Activated CD8-positive, alpha-beta memory T cell treated with anti-CD3 and anti-CD28 coated beads, Interleukin-2, amount 50 U/mL, for 4 hours (primary cell): ENCODE measurements at regions not wholly inside any gene's neighbourhood (a gene's known extent, or its start where the extent isn't known, plus 50 kb on each side); places are given as distances from the start of the nearest gene placed in this dataset.
"Not testable (repeated sequence)": the region's sequence is repeated elsewhere in the genome, so short reads cannot be mapped to it uniquely, and the experiment has no call there.

Experiments
- DNase-seq: peaks from one replicate; pipeline ENCODE4 v3.0.0-alpha.2; 2020

DNA sequence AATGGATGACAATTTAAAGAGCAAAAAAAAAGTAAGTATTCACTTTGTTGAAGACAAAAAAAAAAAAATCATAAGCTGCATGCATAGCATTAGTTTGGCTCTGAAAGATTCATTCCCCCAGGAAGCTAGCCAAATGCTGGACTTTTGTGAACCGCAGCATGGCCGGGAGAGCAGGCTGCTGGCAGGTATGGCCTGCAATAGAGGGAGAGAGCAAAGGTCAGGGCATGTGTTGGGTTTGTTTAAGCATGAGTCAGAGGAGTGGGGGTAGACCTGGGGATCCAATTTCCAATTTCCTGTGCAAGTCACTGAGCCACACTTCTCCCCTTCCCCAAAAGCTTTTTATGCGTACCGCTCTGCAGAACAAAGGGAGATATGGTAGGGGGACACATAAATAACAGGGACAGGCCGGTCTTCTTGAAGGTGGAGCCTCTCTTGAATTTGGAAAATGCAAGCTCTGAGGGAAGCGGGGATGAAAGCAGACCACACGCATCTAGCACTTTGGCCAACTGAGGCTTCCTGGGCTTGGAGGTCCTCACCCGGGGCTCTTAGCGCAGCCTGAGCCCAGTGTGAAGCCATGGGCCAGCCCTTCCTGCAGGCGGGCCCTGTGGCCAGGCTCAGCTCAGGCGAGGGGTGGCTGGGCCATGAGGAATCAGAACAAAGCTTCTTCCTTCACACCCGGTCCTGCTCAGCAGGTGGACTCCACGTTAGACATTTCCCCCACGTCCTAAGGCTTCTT is 171.1 kb downstream of the TOMM20 start:
- DNase-seq = no peak

GRCh38 chr1:234956821-234957329 is 171.8 kb downstream of the TOMM20 start:
- DNase-seq = no peak

GRCh38 chr1:234955107-234955731 is 173.4 kb downstream of the TOMM20 start:
- no peak for DNase-seq

- no peak for DNase-seq
These were observed 174.0 kb downstream of the TOMM20 start for GRCh38 chr1:234954613-234955012.

DNA sequence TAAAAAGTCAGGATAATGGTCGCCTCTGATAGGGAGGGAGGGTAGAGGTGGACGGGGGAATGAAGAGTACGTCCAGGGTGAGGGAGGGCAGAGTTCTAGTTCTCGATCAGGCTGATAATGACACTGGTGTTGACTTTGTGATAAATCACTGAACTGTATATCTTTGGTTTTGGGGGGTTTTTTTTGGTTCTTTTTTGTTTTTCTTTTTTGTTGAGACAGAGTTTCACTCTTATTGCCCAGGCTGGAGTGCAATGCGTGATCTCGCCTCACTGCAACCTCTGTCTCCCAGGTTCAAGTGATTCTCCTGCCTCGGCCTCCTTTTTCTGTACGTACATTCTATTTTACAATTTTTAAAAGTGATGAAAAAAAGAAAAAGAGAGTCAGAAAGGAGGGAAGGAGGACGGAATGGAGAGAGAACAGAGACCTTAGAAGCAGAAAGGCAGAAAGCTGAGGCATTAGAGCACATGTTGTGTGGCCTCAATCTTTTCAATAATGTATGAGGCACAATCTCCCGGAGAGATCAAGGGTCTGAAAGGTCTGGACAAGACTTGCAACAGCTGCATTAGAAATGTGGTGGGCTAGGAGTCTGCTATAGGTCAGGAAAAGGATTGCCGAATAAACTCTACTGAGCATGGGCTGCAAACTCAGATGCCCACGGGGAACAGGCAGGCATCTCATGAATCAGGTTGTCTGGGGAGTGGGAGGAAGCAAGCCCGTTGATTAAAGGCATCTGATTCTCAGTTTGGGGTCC is 174.8 kb downstream of the TOMM20 start:
- no peak for DNase-seq

DNA sequence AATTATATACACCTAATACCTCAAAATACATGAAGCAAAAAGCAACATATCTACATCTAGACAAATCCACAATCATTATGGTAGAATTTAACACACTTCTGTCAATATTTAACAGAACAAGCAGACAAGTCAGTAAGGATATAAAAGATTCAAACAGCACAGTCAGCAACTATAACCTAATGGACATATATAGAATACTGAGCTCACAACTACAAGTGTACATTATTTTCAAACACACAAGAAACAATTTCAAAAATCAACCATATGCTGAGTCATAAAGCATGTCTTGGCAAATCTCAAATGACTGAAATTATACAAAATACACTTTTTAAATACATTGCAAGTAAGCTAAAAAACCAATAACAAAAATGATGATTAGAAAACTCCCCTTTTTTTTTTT is 178.0 kb downstream of the TOMM20 start:
- DNase-seq = no peak

GRCh38 chr1:234949528-234949927 is 179.1 kb downstream of the TOMM20 start:
- not testable (repeated sequence) for DNase-seq

DNA sequence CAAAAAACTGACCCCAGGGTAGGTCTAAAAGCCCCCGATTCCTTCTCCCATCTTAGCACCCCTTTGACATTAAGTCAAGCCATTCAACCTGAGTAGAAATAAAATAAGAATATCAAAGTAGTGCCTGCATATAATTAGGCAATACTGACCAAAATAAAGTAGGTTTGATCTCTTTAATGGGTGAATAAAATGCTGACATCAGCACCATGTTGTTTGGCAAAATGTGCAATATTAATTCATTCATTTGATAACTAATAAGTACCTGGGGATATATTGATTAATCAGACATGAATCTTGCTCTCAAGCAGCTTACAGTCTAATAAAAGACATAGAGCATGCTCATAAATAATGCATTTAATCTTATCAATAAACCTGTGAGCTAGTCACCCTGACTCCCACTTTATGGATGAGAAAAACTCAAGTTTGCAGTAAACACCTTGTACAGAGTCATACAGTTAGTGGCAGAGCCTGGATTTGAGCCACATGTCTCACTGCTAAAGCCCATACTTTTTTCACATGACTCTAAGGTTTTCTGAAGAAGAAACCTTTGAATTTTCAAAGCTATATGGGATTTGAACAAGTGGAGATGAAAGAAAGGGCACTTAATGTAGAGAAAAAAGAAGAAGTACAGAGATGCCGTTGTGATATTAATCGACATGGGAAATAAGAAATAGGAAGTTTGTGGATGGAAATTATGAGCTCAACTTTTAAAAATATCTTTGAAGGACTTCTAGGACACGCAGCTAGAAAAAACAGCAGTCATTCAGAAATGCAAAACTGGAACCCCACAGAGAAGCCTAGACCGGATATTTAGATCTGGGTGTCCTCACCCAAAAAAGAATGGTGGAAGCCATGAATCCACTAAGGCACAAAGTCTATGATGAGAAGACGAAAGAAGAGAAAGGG is 183.9 kb downstream of the TOMM20 start:
- no peak for DNase-seq

- no peak for DNase-seq
These were observed 184.7 kb downstream of the TOMM20 start for GRCh38 chr1:234943836-234944402.

DNA sequence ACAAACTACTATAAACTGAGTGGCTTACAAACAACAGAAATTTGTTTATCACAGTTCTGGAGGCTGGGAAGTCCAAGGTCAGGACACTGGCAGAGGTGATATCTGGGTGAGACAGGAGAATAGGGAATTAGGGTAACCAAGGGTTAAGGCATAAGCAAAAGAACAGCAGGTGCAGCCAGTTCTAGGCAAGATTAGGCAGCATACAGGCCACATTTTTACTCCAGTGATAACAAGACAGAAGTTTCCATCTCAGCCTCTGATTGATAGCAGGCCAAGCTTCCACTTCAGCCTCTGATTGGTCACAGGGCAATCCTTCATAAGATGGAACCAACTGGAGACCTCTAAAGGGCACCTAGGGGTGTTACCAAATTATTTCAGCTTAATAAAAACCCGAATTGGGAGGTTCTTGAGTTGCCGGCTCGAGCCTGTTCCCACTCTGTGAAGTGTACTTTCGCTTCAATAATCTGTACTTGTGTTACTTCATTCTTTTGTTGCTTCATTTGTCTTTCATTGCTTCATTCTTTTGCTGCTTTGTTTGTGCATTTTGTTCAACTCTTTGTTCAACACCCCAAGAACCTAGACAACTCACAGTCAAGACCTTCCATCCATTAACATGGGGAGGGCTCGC is 185.6 kb downstream of the TOMM20 start:
- no peak for DNase-seq

GRCh38 chr1:234942012-234942332 is 186.7 kb downstream of the TOMM20 start:
- DNase-seq = no peak

GRCh38 chr1:234941321-234942011 is 187.2 kb downstream of the TOMM20 start:
- DNase-seq = no peak

GRCh38 chr1:234940841-234941240 is 187.8 kb downstream of the TOMM20 start:
- no peak for DNase-seq

DNA sequence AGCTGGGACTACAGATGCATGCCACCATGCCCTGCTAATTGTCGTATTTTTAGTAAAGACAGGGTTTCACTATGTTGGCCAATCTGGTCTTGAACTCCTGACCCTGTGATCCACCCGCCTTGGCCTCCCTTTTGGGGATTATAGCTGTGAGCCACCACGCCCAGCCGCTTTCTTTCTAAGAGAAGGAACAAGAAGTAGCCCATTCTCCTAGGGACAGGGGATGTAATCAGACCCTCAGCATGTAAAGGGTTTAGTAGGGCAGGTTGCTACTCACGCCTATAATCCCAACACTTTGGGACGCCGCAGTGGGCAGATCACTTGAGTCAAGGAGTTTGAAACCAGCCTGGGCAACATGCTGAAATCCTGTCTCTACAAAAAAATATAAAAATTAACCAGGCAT is 189.7 kb downstream of the TOMM20 start:
- DNase-seq = no peak

DNA sequence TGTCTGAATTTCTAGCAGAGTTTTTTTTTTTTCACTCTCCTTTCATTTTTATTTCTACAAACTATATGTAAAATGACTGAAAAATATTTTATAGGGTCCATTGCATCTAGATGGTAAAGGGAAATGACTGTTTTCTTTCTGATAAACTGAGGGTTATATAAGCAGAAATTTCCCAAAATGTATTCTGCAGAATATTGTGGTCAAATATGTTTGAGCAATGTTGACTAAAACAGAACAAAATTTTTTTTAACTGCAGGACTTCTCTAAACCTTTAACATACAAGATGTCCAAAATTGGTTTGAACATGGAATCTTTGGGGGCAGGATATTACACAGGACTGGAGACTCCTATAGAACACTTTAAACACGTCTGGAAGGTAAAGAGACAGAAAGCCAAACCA is 190.5 kb downstream of the TOMM20 start:
- no peak for DNase-seq

GRCh38 chr1:234936612-234937389 is 191.8 kb downstream of the TOMM20 start:
- no peak for DNase-seq

DNA sequence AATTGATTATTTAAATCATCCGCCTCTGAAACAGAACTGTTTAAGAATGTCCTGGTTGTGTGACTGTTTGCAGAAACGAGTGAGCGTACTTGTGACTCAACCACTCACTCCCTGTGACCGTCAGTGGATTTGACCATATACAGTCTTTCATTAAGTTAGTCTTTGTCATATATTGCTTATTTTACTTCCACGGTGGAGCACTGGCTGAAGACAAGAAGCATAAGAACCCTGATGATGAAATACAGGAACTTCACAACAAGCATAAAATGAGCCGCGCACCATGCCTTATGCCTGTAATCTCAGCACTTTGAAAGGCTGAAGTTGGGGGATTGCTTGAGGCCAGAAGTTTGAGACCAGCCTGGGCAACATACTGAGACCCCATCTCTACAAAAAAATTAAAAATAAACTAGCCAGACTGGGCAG is 194.0 kb downstream of the TOMM20 start:
- DNase-seq = no peak

GRCh38 chr1:234933475-234933874 is 195.2 kb downstream of the TOMM20 start:
- DNase-seq = no peak

DNA sequence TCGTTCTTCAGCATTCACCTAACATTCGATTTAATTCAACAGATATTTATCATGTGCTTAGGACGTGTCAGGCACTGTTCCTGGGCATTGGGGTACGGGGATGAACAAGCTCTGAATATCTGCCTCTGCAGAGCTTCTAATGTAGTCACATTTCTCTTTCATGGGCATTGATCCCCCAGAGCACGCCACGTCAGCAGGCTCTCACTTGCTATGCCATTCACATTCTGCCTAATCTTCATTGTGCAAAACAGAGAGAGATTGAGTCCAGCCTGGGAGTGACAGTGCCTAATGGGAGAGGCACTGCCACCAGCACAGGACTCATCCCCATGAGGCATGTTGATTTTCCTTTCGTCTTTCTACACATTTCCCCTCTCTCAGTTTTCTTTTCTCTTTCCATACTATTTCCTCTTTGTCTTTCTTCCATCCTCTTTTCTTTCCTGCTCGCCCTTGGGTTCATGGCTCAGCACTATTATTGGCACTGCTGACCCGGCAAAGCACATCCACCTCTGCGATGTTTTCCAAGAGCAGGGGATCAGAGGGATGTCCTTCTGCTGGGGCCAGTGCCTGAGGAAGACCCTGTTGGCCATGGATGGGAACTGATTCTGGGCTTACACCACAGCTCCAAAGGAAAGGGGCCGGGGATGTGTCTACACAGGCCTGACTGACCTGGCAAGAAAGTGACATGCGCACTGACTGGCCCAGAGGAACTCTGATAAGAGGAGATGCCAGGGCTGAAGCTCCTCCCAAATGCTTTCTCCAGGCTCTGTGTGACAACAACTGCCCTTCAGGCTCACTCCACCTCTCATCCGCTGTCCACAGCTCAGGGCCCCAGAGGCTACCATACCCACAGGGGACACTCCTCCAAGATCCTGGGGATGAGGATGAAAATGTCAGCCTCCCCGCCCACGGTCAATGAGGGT is 195.9 kb downstream of the TOMM20 start:
- DNase-seq = no peak
